Myocyte (in vitro differentiated cells): ENCODE measurements at regions not wholly inside any gene's neighbourhood (a gene's known extent, or its start where the extent isn't known, plus 50 kb on each side); places are given as distances from the start of the nearest gene placed in this dataset.

Experiments
- DNase-seq: peaks from one replicate; pipeline ENCODE4 v3.0.0-alpha.2; 2012; ENCODE audit warnings: low read depth

DNA sequence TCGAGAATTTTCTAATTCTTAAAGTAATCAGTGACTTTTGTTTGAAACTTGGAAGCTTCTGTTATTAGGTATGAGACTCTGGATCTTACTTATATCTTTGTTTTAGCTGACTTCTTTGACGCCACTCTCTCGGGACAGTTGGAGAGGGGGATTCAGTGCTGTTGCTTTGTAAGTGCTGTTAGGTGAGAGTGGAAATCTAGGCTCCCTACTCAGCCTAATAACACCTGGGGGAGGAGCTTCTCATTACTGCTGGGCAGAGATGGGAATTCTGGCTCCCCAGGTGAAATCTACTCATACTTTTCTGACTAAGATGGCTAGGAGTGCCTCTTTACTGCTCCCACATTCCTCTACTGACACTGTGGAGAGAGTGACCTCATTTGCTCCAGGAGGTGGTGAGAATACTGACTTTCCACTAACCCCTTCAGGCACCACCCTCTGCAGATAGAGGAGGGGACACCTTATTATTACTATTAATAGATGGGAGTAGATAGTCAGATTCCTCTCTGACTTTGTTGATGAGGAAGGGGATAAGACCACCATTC, 324.9 kb upstream of the SPRY2 start:
- no peak for DNase-seq

DNA sequence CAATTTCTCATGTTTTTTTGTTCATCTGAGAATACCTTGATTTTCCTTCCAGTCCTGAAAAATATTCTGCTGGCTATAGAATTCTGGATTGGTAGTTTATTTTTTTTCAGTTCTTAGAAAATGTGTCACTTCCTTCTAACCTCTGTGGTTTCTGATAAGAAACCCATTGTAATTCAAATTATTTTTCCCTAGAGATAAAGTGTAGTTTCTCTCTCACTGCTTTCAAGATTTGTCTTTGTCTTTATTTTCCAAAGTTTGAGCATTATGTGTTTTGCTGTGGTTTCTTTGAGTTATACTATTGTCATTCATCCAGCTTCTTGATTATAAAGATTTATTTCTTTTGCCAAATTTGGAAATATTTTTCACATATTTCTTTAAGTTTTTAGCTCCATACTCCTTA, 324.0 kb upstream of the SPRY2 start:
- DNase-seq, result no peak

DNA sequence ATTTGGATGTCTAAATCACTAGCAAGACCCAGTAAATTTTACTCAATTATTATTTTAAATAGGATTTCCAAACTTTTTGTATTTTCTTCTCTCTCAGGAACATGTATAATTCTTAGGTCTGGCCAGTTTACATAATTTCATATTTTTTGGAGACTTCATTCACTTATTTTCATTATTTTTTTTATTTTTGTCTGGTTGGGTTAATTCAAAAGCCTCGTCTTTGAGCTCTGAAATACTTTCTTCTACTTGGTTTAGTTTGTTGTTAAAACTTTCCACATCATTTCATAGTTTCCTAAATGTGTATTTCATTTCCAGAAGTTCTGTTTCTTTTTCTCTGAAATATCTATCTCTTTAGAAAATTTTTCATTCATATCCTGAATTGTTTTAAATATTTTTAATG, 322.9 kb upstream of the SPRY2 start:
- DNase-seq, result no peak

DNA sequence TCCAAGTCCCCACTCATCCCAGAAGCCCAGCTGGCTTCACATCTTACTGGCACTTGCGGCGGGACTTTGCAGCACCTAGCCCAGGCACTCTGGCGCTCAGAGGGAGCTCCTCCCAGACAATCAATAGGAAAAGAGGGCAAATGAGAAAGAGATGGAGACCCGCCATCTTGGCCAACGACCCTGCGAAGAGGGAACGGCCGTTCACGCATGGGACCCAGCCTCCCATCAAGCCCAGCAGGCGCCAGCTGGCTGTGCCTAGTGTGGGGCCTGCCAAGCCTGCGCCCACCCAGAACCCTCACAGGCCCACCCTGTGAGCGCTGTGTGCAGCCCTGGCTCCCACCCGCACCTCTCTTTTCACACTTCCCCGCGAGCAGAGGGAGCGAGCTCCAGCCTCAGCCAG, 317.8 kb upstream of the SPRY2 start:
- DNase-seq, result no peak

DNA sequence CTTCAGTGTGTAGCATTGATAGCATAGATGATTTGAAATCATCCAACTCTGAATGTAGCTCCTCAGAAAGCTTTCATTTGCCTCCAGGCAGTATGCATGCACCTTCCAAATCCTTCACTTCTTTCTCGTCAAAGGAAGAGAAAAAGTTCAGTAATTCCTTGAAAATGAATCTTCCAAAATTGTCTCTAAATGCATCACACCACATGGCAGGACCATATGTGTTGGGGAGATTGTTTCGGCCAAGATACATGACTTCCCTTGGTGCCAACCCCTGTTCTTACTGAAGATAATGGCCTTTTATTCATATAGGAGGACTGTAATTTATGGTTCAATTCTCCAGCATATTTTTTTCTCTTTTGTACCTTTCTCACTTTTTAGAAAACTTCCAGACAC, 315.6 kb upstream of the SPRY2 start:
- no peak for DNase-seq

DNA sequence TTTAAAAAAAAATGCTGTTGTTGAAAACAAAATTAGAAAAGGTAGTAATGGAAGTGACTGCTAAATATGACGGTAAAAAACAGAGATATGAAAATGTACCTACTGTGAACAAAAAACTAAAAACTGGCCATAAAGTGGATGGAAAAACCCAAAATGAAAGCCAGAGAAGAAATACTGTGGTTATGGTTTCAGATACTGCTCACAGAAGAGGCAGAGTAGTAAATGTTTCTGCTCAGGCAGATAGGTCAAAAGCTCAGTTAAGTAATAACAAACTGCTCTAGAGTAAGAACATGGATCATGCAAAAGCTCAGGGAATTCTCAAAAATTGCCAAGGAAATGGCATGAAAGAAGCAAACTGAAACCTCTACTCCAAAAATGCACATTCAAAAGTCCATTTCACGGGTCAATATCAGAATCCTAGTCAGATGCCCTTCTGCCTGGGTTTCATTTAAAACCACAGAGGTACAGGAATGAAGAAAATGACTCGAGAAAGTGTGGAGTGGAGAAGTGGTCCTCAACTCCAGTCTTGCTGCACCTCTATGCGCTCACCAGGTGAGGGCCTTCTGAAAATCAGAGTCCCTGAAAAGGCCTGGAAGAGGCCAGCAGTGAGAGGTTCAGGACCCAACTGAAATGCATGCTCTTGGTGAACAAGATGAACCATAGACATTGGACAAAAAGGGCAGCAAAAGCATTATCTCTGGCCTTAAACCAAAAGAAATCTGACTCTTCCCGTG, 315.0 kb upstream of the SPRY2 start:
- DNase-seq, result no peak

DNA sequence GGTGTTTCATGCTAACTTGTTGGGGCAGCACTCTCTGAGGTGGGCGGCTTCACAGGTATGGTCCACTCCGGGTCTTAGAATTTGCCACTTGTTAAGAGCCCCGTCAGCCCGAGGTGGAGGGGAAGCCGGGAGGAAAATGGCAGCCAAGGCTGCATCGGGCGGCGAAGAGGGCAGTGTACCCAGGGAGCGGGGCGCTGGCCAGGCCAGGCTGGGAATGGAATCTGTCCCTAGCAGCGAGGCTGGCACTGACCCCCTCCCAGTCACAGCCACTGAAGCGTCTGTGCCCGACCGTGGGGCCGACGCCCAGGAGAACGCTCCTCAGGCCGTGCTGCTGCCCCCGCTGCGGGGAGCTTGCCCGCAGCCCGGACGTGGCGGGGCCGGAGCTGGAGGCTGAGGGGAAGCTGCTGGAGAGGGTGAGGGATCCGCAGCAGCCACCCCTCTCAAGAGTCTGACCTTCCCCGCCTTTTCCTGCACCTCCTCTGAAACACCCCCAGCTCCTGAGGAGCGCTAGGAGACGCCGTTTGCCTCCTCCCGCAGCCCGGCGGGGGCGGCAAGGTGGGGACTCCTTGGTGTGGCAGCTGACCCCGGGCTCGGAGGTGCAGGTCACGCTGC, 313.8 kb upstream of the SPRY2 start:
- DNase-seq, result no peak

DNA sequence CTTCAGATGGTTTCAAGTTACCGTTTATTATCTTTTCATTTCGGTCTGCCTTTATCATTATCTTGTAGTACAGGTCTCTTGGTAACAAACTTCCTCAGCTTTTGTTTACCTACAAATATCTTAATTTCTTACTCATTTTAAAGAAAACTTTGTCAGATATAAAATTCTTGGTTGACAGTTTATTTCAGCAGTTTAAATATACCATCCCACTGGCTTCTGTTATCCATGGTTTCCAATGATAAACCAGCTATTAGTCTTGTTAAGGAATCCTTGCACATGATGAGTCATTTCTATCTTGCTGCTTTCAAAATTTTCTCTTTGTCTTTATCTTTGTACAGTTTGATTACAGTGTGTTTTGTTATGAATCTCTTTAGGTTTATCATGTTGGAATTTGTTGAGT, 308.3 kb upstream of the SPRY2 start:
- DNase-seq, result no peak

DNA sequence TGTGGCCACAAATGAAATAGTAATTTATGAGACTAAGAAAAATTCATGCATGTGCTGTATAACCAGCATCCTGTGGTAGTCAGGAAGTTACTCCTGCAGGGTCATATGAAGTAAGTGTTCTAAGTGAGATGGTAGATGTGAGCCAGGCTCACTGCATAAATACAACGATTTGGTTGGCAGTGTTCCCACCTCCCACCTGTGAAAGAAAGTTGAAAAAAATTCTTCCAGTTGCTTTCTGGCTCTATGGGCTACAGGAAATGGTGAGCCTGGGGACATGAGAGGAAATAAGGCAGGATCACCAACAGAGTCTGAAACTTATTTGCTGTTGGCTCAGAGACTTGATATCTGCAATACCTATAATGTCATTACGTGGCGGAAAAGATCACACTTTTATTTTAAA, 301.7 kb upstream of the SPRY2 start:
- no peak for DNase-seq

DNA sequence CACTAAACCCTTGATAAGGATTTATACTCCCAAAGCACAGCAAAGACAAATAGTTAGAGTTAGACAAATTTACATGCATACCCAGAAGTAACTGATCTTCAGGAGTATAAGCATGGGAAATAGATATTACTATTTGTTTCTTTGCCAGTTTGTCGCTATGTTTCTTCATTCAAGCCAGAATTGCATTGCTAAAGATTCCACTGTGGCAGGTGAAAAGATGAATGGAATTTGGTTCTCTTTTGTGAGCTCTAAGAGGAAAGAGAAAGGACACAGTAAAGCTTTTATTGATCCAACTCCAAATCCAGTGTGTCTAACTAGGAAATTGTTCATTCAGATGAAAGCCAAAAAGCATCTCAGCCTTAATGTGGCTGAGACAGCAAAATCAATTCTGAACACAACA, 292.3 kb upstream of the SPRY2 start:
- DNase-seq, result no peak

DNA sequence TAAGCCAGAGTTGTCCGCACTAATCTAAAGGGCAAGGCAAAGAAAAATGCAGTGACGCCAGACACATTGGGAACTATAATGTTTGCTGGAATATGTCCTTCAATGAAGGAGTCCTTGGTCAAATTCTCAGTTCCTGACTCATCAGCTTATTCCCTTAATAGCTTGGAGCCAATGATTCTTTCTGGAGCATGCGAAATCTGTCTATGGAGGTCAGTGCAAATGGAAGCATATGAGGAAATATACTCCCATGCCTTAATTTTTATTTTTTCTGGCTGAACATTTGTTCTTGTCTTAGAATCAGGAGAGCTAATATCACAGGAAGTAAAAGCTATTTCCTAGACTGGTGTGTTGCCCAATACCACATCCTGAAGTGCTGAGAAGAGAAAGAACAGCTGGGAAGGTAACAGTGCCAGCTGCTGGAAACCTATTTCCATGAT, 289.8 kb upstream of the SPRY2 start:
- peak; percentile 63 for DNase-seq

DNA sequence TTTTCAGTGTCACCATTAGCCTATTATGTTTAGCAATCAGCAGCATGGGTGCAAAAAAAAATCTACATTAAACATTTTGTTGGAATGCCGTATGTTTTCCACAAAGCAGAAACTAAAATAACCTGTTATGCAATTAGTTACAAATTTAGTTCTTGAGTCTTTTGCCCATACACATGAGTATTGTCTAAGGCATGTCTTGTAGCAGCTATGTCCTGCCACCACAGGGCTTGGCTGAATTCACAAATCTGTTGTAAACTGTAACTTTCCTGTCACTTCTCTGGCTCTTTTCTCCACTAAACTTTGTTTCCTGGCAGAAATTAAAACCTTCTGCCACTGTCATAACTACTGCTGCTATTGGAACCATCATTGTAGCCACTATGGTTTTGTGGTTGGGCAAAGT, 277.9 kb upstream of the SPRY2 start:
- DNase-seq, result peak; percentile 39

DNA sequence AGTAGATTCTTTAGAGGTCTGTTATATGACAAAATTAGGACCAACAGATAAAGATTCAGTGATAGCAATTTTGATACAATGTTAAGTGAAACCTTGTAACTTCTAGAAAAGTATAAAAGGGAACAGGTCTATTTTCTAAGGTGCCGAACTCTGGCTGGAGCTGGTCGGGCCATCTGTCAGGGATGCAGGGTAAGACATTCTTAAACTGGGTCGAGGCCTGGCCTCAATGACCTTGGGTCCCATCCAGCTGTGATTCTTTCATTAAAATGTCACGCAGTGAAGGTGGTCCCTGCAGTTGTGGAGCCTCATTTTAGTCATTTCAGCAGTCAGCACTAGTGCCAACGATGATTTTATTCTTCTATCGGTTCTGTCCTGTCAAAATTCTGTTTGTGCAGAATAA, 271.9 kb upstream of the SPRY2 start:
- no peak for DNase-seq

DNA sequence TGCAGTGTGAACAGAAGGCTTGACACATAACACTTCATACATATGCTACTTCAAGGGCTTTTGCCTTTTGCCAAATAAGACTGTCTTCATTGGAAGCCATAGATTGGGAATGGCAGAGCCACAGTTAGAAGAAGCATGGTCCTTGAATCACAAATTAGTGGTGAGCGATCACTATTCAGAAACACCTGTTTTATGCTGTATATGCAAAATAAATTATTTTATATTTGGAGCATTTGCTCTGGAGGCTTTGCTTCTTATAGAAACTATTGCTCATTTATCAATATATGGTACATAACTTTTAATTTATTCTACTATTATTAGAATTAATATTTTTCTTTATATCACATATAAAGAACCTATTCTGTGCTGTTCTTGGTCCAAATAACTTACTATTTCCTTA, 270.4 kb upstream of the SPRY2 start:
- no peak for DNase-seq

DNA sequence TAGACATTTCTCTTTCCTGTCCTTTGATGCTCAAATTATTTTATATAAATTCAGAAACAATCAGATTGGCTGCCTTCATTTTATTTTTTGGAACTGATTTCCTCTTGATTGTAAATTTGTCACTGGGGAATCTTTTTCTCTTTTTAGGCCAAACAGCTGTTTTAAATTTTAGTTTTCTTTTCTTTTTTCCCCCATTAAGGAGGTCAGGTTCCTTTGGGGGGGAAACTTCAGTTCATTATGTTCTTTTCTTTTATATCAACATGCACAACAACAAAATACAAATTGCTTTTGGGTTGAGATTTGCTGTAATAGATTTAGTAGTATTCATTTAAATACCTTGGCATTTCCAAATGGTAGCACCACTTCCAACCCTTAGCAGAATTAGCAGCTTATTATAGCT, 264.8 kb upstream of the SPRY2 start:
- no peak for DNase-seq

DNA sequence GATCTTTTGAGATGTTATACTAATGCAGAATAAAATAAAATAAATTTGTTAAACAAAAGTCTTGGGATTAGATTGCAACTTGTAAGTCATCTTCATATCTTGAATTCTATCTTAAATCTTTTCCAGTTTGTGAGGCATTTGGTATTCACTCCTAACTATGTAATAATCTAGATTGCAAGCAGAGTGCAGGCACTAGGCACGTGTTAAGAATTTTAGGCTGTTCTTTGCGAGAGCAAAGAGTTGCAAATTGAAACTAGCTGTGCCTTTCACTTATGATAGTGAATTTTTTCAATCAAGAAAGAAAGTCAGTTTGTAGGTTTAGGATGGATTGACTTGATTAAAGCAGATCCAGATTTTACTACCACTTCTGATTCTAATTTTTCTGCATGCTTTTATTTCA, 264.1 kb upstream of the SPRY2 start:
- no peak for DNase-seq

DNA sequence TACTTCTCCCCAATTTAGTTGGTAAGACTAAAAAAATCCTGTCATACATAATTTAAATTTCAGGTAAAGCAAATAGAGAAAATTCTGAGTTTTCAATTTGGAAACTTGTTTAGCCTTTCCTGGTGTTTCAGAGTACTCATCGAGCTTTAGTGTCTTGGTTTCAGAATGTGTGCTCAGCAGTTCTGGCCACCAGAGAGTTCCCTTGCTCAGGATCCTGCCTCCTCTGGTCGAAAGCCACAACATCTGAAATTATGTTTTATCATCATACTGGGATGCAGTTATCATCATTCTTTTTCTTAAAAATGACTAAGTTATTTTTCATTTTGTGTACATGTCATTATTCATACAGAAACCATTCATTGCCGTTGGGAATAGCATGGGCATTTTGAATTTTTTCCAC, 263.2 kb upstream of the SPRY2 start:
- peak; percentile 42 for DNase-seq

DNA sequence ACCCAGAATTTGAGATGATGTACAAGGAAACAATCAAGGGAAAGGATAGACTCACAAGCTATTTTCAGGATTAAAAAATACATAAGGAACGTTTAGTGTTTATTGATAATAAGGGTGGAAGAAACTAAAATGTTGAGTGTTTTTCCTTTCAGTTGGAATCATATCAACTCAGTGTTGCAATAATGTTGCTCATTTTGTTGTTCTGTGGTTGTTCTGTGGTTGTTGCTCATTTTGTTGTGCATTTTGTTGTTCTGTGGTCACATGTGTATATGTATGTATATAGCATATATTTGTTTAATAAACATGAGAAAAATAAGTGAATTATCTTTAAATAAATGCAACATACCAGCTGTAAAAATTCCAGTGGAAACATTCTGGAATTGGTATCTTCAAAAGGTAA, 262.4 kb upstream of the SPRY2 start:
- DNase-seq, result no peak

DNA sequence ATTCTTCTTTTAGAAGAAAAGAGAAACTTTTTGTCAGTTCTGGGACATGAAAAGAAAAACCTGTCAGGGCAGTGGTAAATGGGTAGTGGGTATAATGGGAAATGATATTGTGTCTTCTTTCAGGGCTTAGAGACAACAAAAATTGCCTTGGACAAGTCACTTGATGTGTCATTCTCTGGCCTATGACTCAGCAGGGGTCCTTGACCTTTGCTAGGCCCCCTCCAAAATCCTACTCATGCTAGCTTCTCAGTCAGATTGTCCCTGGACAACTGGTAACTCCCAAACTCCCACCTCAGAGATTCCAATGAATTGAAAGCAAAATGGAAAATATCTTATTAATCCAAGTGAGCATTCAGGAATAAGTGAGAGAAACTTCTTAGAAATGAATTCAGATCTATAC, 258.8 kb upstream of the SPRY2 start:
- DNase-seq, result no peak

DNA sequence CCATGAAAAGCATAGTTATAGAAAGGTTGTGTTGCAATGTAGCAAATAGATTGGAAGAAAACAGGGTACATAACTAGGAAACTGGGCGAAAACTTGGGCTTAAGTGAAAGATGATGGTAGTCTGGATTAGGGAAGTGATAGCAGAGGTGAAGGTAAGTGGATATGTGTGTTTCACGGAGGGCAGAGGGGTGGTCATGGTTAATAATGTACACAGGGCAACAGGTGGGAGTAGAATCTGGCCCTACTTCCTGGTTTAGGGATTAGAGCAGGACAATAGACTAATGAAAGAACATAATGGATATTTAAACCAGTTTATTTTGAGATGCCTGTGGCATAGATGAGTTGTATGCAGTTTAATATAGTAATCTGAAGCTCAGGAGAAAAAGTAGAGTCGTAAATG, 257.3 kb upstream of the SPRY2 start:
- no peak for DNase-seq

DNA sequence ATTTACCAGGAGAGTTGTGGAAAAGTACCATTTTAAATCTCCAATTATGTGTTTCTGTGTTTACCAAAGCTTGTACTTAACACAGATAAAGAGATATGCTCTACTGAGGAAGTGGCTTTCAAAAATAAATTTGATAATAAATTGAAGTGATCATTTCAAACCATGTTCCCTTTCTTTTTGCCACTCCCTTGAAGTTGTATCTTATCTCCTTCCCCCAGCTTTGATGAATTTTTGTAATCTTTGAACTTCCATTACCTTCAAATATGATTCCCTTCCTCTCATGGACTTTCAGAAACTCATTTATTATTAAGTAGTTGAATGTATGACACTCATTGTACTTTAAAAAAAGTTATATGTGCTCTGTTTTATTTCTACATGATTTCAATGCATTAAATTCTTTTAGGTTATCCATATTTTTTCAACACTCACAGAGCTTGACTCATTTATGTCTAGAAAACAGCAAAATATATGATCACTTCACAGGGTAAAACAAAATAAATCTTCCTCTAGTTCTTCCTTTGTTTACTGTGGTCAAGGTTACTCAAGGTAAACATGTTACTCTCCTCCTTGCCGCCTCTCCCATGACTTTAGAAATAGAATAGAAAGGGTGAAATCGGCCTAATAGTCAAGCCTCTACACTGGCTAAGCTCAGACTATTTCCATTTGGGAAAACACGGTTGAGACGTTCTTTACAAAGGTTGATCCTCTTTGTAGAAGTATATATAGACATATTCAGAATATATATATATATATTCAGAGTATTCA, 251.2 kb upstream of the SPRY2 start:
- no peak for DNase-seq

DNA sequence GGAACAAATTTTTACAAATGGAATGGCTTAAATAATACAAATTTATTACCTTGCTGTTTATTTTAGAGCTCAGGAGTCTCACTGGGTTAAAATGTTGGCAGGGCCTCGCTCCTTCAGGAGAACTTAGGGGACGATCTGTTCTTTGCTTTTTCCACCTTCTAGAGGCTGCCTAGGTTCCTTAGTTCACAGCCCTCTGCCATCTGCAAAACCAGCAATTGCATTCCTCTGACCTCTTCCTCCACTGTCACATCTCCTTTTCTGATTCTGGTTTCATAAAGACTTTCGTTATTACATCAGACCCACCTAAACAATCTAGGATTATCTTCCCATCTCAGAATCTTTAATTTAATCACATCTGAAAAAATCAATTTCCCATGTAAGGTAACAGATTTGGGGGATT, 249.6 kb upstream of the SPRY2 start:
- no peak for DNase-seq
